Lower leg skin (tissue), 4 donors: ENCODE measurements at regions not wholly inside any gene's neighbourhood (a gene's known extent, or its start where the extent isn't known, plus 50 kb on each side); places are given as distances from the start of the nearest gene placed in this dataset.

Experiments used
- DNase-seq, 2 donors: peaks; one replicate each; pipeline ENCODE4 v3.0.0-alpha.2; 2019; ENCODE audit warnings: low spot score in 2 of 2
- H3K4me3 ChIP-seq: fragments of 200-600 bp; sonication (generic); 2 replicates; pipeline ENCODE4 v1.5.1; 2017; ENCODE audit warnings: mild to moderate bottlenecking, low read depth; ENCODE audit not compliant: poor library complexity, severe bottlenecking
- CTCF ChIP-seq, 3 donors: fragments of 450-650 bp; IDR thresholded peaks; one replicate each; pipeline ENCODE4 v1.5.1; 2016; ENCODE audit warnings: antibody characterized with exemption in 3 of 3, mild to moderate bottlenecking in 3 of 3, moderate library complexity in 2 of 3
- POLR2A ChIP-seq, 2 donors: fragments of 450-650 bp; IDR thresholded peaks; one replicate each; pipeline ENCODE4 v1.6.1; 2016 to 2017; ENCODE audit warnings: antibody characterized with exemption in 2 of 2, mild to moderate bottlenecking in 1 of 2, moderate library complexity in 1 of 2
- WGBS, 2 donors: methylation state at CpG; one replicate each; pipeline ENCODE4 v1.1.5; 2018; 5-methylcytosine and 5-hydroxymethylcytosine counted together
- intact Hi-C: fragments of 100-400 bp; cut with DNase I; formaldehyde crosslinking; loops from one replicate; pipeline ENCODE4 v1.15.0; 2023; ENCODE audit warnings: low total_unique reads

- TF ChIP-seq POLR2A (IDR thresholded peaks at IDR 0.05) (no peak), CTCF (IDR thresholded peaks at IDR 0.05) (no peak)
- no peak overlapping the region for H3K4me3 ChIP-seq
- intact Hi-C loops, result no loop called here
- WGBS, 2 donors, result 82 to 84% methylated on average over 1 of the region's 1 CpG
- no peak for DNase-seq
Observed at GRCh38 chr11:22042081-22042480, 150.8 kb upstream of the ANO5 start.

- TF ChIP-seq CTCF (IDR thresholded peaks at IDR 0.05), result no peak
- no peak for TF ChIP-seq POLR2A (IDR thresholded peaks at IDR 0.05)
- H3K4me3 ChIP-seq, result no peak overlapping the region
- DNase-seq, result no peak
- WGBS, 2 donors, result 86 to 87% methylated on average over 4 of the region's 4 CpGs
- intact Hi-C loops, result no loop called here
Observed at GRCh38 chr11:22044126-22044525, 148.8 kb upstream of the ANO5 start.

- no peak for DNase-seq
- 79 to 94% methylated on average over 1 of the region's 1 CpG for WGBS, 2 donors
- no peak overlapping the region for H3K4me3 ChIP-seq
- TF ChIP-seq CTCF (IDR thresholded peaks at IDR 0.05) (no peak), POLR2A (IDR thresholded peaks at IDR 0.05) (no peak)
- intact Hi-C loops, result no loop called here
Observed at GRCh38 chr11:22049276-22049675, 143.6 kb upstream of the ANO5 start.

GRCh38 chr11:22065472-22065871 lies 127.4 kb upstream of the ANO5 start:
- H3K4me3 ChIP-seq, result no peak overlapping the region
- TF ChIP-seq POLR2A (IDR thresholded peaks at IDR 0.05) (no peak), CTCF (IDR thresholded peaks at IDR 0.05) (no peak)
- DNase-seq, result no peak
- WGBS, 2 donors, result 66 to 76% methylated on average over 1 of the region's 1 CpG
- intact Hi-C loops, result no loop called here

- H3K4me3 ChIP-seq, result no peak overlapping the region
- TF ChIP-seq CTCF (IDR thresholded peaks at IDR 0.05), result no peak
- TF ChIP-seq POLR2A (IDR thresholded peaks at IDR 0.05), result no peak
- WGBS, 2 donors, result 68 to 71% methylated on average over 2 of the region's 2 CpGs
- intact Hi-C loops, result no loop called here
- DNase-seq, result no peak
Observed at GRCh38 chr11:22069844-22070243, 123.0 kb upstream of the ANO5 start.

- intact Hi-C loops, result no loop called here
Observed at GRCh38 chr11:22076271-22076930, 116.5 kb upstream of the ANO5 start.

More at GRCh38 chr11:22076271-22076930, 116.5 kb upstream of the ANO5 start:
- no peak overlapping the region for H3K4me3 ChIP-seq
- 71 to 72% methylated on average over 5 of the region's 5 CpGs for WGBS, 2 donors
- DNase-seq, result no peak
- TF ChIP-seq CTCF (IDR thresholded peaks at IDR 0.05), result no peak
- no peak for TF ChIP-seq POLR2A (IDR thresholded peaks at IDR 0.05)
